Parathyroid adenoma (tissue), 2 donors: ENCODE measurements at regions not wholly inside any gene's neighbourhood (a gene's known extent, or its start where the extent isn't known, plus 50 kb on each side); places are given as distances from the start of the nearest gene placed in this dataset.

Experiments
- H2AFZ ChIP-seq: fragments of 300-600 bp; sonication (generic); one replicate; pipeline ENCODE4 v1.7.0; 2017; ENCODE audit warnings: antibody characterized with exemption, mild to moderate bottlenecking
- H3K27ac ChIP-seq: fragments of 300-600 bp; sonication (generic); one replicate; pipeline ENCODE4 v1.7.0; 2017
- H3K27me3 ChIP-seq: fragments of 300-600 bp; sonication (generic); one replicate; pipeline ENCODE4 v1.7.0; 2017; ENCODE audit warnings: low read length; ENCODE audit not compliant: control insufficient read depth, insufficient read depth
- H3K36me3 ChIP-seq: fragments of 300-600 bp; sonication (generic); one replicate; pipeline ENCODE4 v1.7.0; 2017; ENCODE audit warnings: low read length; ENCODE audit not compliant: control insufficient read depth, insufficient read depth
- H3K4me1 ChIP-seq: fragments of 300-600 bp; sonication (generic); one replicate; pipeline ENCODE4 v1.7.0; 2017; ENCODE audit warnings: control low read depth
- H3K4me2 ChIP-seq: fragments of 300-600 bp; sonication (generic); one replicate; pipeline ENCODE4 v1.7.0; 2017; ENCODE audit warnings: low read length
- H3K4me3 ChIP-seq: fragments of 300-600 bp; sonication (generic); one replicate; pipeline ENCODE4 v1.7.0; 2017; ENCODE audit warnings: low read depth, low read length
- H3K79me2 ChIP-seq: fragments of 300-600 bp; sonication (generic); one replicate; pipeline ENCODE4 v1.7.0; 2017; ENCODE audit warnings: control low read depth
- H3K9ac ChIP-seq: fragments of 300-600 bp; sonication (generic); one replicate; pipeline ENCODE4 v1.7.0; 2017; ENCODE audit warnings: mild to moderate bottlenecking
- H3K9me3 ChIP-seq: fragments of 300-600 bp; sonication (generic); one replicate; pipeline ENCODE4 v1.7.0; 2017; ENCODE audit warnings: low read length; ENCODE audit not compliant: control insufficient read depth
- CTCF ChIP-seq: fragments of 300-600 bp; sonication (generic); IDR thresholded peaks from one replicate; pipeline ENCODE4 v1.7.0; 2017; ENCODE audit warnings: antibody characterized with exemption, mild to moderate bottlenecking
- donor health status: primary hyperparathyroidism.

DNA sequence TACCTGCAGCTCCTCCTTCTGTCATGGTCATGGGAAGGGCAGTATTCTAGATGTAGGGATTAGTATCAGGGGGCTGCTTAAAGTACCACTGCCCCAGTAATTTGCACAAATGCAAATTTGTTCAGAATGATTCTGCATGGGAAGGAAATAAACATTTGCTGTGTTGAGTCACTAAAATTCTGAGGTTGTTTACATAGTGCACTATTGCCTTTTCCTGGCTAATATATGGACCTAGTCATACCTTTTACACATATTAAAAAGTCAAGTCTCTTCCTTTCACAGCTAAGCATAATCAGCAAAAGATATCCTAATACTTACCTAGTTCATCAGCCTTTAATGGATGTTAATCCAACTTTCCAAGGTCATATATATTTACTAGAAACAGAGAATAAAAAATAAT lies 746.4 kb upstream of the NR2F2 start:
- no peak overlapping the region for H3K27ac ChIP-seq
- no peak overlapping the region for H3K4me2 ChIP-seq
- H3K4me1 ChIP-seq: no peaks in the 10 kb centered on the region
- no peaks in the 10 kb centered on the region for H3K36me3 ChIP-seq
- H2AFZ ChIP-seq: no peak overlapping the region
- H3K27me3 ChIP-seq: no peaks in the 10 kb centered on the region
- no peak overlapping the region for H3K9ac ChIP-seq
- no peaks in the 10 kb centered on the region for H3K9me3 ChIP-seq
- H3K79me2 ChIP-seq: no peaks in the 10 kb centered on the region
- TF ChIP-seq CTCF: no peak
- no peak overlapping the region for H3K4me3 ChIP-seq

GRCh38 chr15:95588056-95588455 lies 742.4 kb upstream of the NR2F2 start:
- no peak overlapping the region for H3K27ac ChIP-seq
- no peaks in the 10 kb centered on the region for H3K36me3 ChIP-seq
- TF ChIP-seq CTCF: no peak
- no peak overlapping the region for H3K9ac ChIP-seq
- no peaks in the 10 kb centered on the region for H3K27me3 ChIP-seq
- H3K4me1 ChIP-seq: no peaks in the 10 kb centered on the region
- H3K4me2 ChIP-seq: no peak overlapping the region
- no peaks in the 10 kb centered on the region for H3K9me3 ChIP-seq
- no peaks in the 10 kb centered on the region for H3K79me2 ChIP-seq
- no peak overlapping the region for H3K4me3 ChIP-seq
- H2AFZ ChIP-seq: no peak overlapping the region

DNA sequence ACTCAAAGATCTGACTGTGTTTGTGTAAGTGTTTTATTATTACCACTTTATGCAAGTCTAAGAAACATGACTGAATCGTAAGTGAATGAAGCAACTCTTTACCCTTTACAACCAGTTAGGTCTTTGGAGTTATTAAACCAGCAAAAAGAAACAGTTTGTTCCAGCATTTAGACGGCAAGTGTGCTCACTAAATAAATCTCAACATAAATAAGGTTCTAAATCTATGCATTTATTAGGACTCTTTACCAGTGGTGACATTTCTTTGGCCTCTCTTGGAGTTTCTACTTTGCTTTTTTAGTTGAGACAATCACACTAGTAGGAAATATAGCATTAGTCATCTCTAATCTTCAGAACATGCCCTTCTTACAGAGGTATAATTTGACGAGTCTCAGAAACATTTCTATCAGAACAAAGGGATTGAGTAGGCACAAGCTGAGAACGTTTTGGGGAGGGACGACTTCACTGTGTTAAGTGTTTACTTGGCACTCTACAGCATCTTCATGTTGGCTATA lies 739.9 kb upstream of the NR2F2 start:
- no peaks in the 10 kb centered on the region for H3K79me2 ChIP-seq
- no peak overlapping the region for H3K4me3 ChIP-seq
- H3K4me2 ChIP-seq: no peak overlapping the region
- no peaks in the 10 kb centered on the region for H3K36me3 ChIP-seq
- TF ChIP-seq CTCF: no peak
- no peaks in the 10 kb centered on the region for H3K4me1 ChIP-seq
- H3K27me3 ChIP-seq: no peaks in the 10 kb centered on the region
- no peaks in the 10 kb centered on the region for H3K9me3 ChIP-seq
- H2AFZ ChIP-seq: no peak overlapping the region
- no peak overlapping the region for H3K27ac ChIP-seq
- H3K9ac ChIP-seq: no peak overlapping the region

- Histone ChIP-seq H3K27ac (no peak overlapping the region), H3K27me3 (no peaks in the 10 kb centered on the region)
These were observed 739.2 kb upstream of the NR2F2 start for GRCh38 chr15:95591270-95591669.

More at GRCh38 chr15:95591270-95591669, 739.2 kb upstream of the NR2F2 start:
- Histone ChIP-seq H3K79me2 (no peaks in the 10 kb centered on the region), H3K4me2 (no peak overlapping the region), H3K4me3 (no peak overlapping the region), H3K4me1 (no peaks in the 10 kb centered on the region), H3K36me3 (no peaks in the 10 kb centered on the region), H3K9ac (no peak overlapping the region), H2AFZ (no peak overlapping the region), H3K9me3 (no peaks in the 10 kb centered on the region)
- no peak for TF ChIP-seq CTCF
